GM13977 (cell line): ENCODE measurements at regions not wholly inside any gene's neighbourhood (a gene's known extent, or its start where the extent isn't known, plus 50 kb on each side); places are given as distances from the start of the nearest gene placed in this dataset.

ENCODE experiments used
- DNase-seq: peaks from one replicate; pipeline ENCODE4 v3.0.0; 2012; ENCODE audit warnings: low spot score
- CTCF ChIP-seq: IDR thresholded peaks from 2 replicates; pipeline ENCODE4 v1.5.1; 2012; ENCODE audit warnings: mild to moderate bottlenecking, control low read depth; ENCODE audit not compliant: insufficient read depth; ENCODE audit errors: extremely low read depth, missing control alignments
- in situ Hi-C: fragments of 300-500 bp; cut with MboI; formaldehyde crosslinking; loops from one replicate; pipeline ENCODE4 v1.12.0; 2022; ENCODE audit warnings: low sequenced_read_pairs, low pct_unique_long_range_greater_than_20kb, mixed read lengths, inconsistent platforms; ENCODE audit not compliant: unreplicated experiment

- no peak for TF ChIP-seq CTCF
- in situ Hi-C loops: no loop called here
- DNase-seq: no peak
Measured at GRCh38 chr4:156595041-156595440, 376.6 kb downstream of the PDGFC start.

GRCh38 chr4:156594624-156595023 is 377.0 kb downstream of the PDGFC start:
- no peak for DNase-seq
- in situ Hi-C loops: no loop called here
- no peak for TF ChIP-seq CTCF

- no peak for TF ChIP-seq CTCF
- DNase-seq: no peak
- in situ Hi-C loops: no loop called here
Measured at GRCh38 chr4:156593464-156593863, 378.1 kb downstream of the PDGFC start.

- TF ChIP-seq CTCF: no peak
- in situ Hi-C loops: no loop called here
- DNase-seq: no peak
Measured at GRCh38 chr4:156591679-156592078, 379.9 kb downstream of the PDGFC start.

GRCh38 chr4:156584100-156584499 is 387.5 kb downstream of the PDGFC start:
- in situ Hi-C loops: no loop called here
- TF ChIP-seq CTCF: no peak
- no peak for DNase-seq

GRCh38 chr4:156583265-156583664 is 388.3 kb downstream of the PDGFC start:
- DNase-seq: no peak
- no peak for TF ChIP-seq CTCF
- in situ Hi-C loops: no loop called here
